GM12874 (cell line): ENCODE measurements at regions not wholly inside any gene's neighbourhood (a gene's known extent, or its start where the extent isn't known, plus 50 kb on each side); places are given as distances from the start of the nearest gene placed in this dataset.

ENCODE experiments used
- TF ChIP-seq, protein P1 (sequence below): IDR thresholded peaks from 2 replicates; pipeline ENCODE4 v1.5.1; 2011; ENCODE audit warnings: low read depth, mild to moderate bottlenecking, control low read depth, low read length, moderate library complexity; ENCODE audit not compliant: insufficient read depth

GRCh38 chr2:208794288-208794975, 387.8 kb downstream of the PTH2R start:
- TF ChIP-seq, protein P1, sequence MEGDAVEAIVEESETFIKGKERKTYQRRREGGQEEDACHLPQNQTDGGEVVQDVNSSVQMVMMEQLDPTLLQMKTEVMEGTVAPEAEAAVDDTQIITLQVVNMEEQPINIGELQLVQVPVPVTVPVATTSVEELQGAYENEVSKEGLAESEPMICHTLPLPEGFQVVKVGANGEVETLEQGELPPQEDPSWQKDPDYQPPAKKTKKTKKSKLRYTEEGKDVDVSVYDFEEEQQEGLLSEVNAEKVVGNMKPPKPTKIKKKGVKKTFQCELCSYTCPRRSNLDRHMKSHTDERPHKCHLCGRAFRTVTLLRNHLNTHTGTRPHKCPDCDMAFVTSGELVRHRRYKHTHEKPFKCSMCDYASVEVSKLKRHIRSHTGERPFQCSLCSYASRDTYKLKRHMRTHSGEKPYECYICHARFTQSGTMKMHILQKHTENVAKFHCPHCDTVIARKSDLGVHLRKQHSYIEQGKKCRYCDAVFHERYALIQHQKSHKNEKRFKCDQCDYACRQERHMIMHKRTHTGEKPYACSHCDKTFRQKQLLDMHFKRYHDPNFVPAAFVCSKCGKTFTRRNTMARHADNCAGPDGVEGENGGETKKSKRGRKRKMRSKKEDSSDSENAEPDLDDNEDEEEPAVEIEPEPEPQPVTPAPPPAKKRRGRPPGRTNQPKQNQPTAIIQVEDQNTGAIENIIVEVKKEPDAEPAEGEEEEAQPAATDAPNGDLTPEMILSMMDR, result no peak

- TF ChIP-seq, protein P1, result no peak
These were observed 392.1 kb downstream of the PTH2R start for GRCh38 chr2:208798698-208799097.

DNA sequence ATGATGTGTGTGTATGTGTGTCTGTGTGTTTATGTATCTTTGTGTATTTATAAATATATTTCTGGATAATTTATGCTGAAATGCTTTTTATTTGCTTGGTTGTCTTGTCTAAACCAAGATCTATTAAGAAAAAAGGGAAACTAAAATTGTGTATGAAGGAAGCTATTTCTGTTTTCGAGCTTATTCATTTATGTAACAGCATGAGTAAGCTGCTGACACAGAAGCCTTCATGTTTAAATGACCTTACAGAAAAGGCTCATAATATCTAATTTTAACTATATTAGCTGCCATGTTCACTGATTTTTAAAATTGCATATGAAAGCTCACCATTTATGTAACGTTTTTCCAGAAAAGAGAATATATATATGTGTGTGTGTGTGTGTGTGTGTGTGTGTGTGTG, 392.8 kb downstream of the PTH2R start:
- TF ChIP-seq, protein P1, result no peak

DNA sequence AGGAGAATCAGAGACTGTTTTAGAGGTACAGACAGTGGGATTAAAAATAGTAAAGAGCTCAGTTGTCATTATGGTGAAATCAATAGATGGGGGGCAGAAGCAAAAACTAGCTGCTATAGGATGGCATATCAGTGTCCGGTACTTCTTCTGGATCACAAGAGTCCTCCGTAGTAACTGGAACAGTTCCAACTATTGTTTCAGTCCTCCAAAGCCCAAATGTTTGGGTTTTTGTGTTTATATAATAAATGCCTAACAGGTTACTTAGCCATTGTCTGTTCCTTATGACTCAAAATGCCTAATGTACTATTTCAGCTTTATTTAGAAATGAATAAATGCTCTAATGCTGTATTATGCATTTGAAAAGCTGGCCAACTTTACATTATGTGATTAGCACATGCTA, 401.2 kb downstream of the PTH2R start:
- TF ChIP-seq, protein P1, result no peak

DNA sequence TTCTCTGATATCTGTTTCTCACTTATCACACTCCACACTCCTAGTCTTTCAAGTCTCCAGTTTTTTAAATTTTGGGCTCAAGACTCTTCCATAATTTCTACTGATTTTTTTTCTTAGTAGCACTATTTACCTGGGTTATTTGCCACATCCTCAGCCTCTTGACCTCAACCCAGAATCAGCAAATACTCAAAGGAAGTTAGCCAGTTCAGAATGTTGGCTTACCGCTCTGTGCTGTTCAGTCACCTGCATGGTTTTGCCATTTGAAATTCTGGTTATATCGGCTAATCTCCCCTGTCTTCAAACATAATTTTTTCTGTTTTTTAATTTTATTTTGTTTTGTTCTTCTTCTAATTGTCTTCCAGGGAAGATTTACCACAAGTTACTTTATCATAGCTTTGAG, 412.6 kb downstream of the PTH2R start:
- TF ChIP-seq, protein P1, result no peak

DNA sequence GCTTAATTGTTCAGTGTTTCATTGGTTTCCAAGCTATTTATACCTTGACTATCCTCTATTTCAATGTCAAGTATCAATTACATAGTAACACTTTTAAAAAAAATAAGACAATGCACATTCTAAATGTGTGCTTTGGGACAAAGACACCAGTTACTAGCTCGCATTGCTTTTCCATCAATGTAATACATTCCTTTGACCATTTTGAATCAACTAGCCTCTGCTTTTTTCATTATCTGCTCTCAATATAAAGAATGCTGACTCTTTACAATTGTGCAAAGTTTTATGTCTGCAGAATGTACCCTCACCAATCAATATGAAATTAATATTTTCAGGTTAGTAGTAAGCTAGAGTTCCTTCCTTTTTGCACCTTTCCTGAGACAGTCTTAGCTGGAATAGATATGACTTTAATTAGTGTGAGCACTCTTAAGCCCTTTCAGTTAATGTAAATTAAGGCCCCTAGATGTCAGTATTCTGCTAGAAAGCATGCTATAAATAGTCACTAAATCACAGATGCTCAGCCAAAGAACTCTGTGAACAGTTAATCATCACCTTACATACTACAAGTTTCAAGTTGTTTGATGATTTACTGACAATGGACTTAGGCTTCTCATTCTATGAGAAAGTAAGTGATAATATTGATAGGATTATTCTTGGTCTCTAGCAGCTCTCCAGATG, 413.6 kb downstream of the PTH2R start:
- TF ChIP-seq, protein P1, result no peak; the same call in 1 of the 2 replicates

DNA sequence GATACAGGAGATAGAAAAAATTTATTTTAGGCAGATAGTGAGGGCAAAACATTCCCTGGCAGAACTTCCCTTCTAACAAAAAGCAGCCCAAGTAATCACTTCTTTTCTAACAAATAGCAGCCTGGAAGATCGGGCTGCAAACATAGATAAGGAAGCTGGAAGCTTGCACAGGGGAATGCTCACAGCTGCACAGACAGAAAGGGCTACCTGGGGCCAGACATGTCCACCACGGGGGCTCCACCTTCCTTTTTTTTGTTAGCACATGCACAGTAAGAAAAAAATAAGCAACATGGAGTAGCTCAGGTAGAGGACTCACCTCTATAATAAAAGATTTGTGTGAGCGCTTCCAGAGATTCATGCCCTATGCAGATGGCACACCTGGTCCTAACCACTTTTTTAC, 420.5 kb downstream of the PTH2R start:
- TF ChIP-seq, protein P1, result no peak
